H9 (cell line): ENCODE measurements at regions not wholly inside any gene's neighbourhood (a gene's known extent, or its start where the extent isn't known, plus 50 kb on each side); places are given as distances from the start of the nearest gene placed in this dataset.

Experiments used
- DNase-seq: peaks from one replicate; pipeline ENCODE4 v3.0.0-alpha.2; 2017
- H2AFZ ChIP-seq: one replicate; pipeline ENCODE4 v1.6.1; 2013; ENCODE audit warnings: mild to moderate bottlenecking, low read length, control low read depth, moderate library complexity
- H2AK5ac ChIP-seq: 2 replicates; pipeline ENCODE4 v1.6.1; 2013; ENCODE audit warnings: low read length, control low read depth, mixed read lengths; ENCODE audit not compliant: insufficient read length
- H2BK120ac ChIP-seq: one replicate; pipeline ENCODE4 v1.6.1; 2013; ENCODE audit warnings: low read depth, mild to moderate bottlenecking, low read length, control low read depth, inconsistent platforms; ENCODE audit not compliant: poor library complexity, severe bottlenecking
- H2BK12ac ChIP-seq: 2 replicates; pipeline ENCODE4 v1.6.1; 2013; ENCODE audit warnings: low read length, control low read depth, mixed read lengths, low read depth; ENCODE audit not compliant: insufficient read length
- H2BK15ac ChIP-seq: 2 replicates; pipeline ENCODE4 v1.6.1; 2013; ENCODE audit warnings: low read depth, low read length, control low read depth
- H2BK20ac ChIP-seq: one replicate; pipeline ENCODE4 v1.6.1; 2013; ENCODE audit warnings: low read depth, mild to moderate bottlenecking, low read length, control low read depth, inconsistent platforms; ENCODE audit not compliant: poor library complexity, severe bottlenecking
- H2BK5ac ChIP-seq: 2 replicates; pipeline ENCODE4 v1.6.1; 2013; ENCODE audit warnings: low read length, control low read depth, mixed read lengths; ENCODE audit not compliant: insufficient read length
- H3K14ac ChIP-seq: 2 replicates; pipeline ENCODE4 v1.6.1; 2013; ENCODE audit warnings: low read length, control low read depth; ENCODE audit not compliant: insufficient read depth
- H3K18ac ChIP-seq: 2 replicates; pipeline ENCODE4 v1.6.1; 2013; ENCODE audit warnings: low read depth, mild to moderate bottlenecking, mixed read lengths, low read length, control low read depth; ENCODE audit not compliant: insufficient read length
- H3K23ac ChIP-seq: 2 replicates; pipeline ENCODE4 v1.6.1; 2013; ENCODE audit warnings: low read length, control low read depth, mixed read lengths, low read depth; ENCODE audit not compliant: insufficient read length
- H3K23me2 ChIP-seq: 2 replicates; pipeline ENCODE4 v1.6.1; 2013; ENCODE audit warnings: low read depth, mild to moderate bottlenecking, mixed read lengths, low read length, control low read depth; ENCODE audit not compliant: insufficient read length, poor library complexity, severe bottlenecking
- H3K27ac ChIP-seq: 2 replicates; pipeline ENCODE4 v1.5.1; 2013; ENCODE audit warnings: low read length, control low read depth, mixed read lengths, low read depth; ENCODE audit not compliant: insufficient read length
- H3K27me3 ChIP-seq: 2 replicates; pipeline ENCODE4 v1.6.1; 2013; ENCODE audit warnings: low read length, control low read depth, inconsistent platforms; ENCODE audit not compliant: insufficient read depth
- H3K4ac ChIP-seq: 2 replicates; pipeline ENCODE4 v1.6.1; 2013; ENCODE audit warnings: low read depth, mild to moderate bottlenecking, control low read depth, inconsistent platforms, low read length, moderate library complexity
- H3K4me1 ChIP-seq: 2 replicates; pipeline ENCODE4 v1.6.1; 2013; ENCODE audit warnings: low read length, control low read depth, inconsistent platforms; ENCODE audit not compliant: insufficient read depth
- H3K4me2 ChIP-seq: 2 replicates; pipeline ENCODE4 v1.6.1; 2013; ENCODE audit warnings: low read length, control low read depth, mixed read lengths; ENCODE audit not compliant: insufficient read length, insufficient read depth
- H3K56ac ChIP-seq: 2 replicates; pipeline ENCODE4 v1.6.1; 2013; ENCODE audit warnings: low read depth, mild to moderate bottlenecking, mixed read lengths, low read length, control low read depth; ENCODE audit not compliant: insufficient read length
- H3K79me1 ChIP-seq: 2 replicates; pipeline ENCODE4 v1.6.1; 2013; ENCODE audit warnings: low read depth, mild to moderate bottlenecking, moderate library complexity, low read length, control low read depth, inconsistent platforms; ENCODE audit not compliant: insufficient read depth, poor library complexity, severe bottlenecking
- H3K79me2 ChIP-seq: 2 replicates; pipeline ENCODE4 v1.6.1; 2013; ENCODE audit warnings: low read length, control low read depth, inconsistent platforms; ENCODE audit not compliant: insufficient read depth
- H3K9ac ChIP-seq: 2 replicates; pipeline ENCODE4 v1.6.1; 2013; ENCODE audit warnings: low read length, control low read depth, mixed read lengths; ENCODE audit not compliant: insufficient read length; ENCODE audit errors: extremely low read depth
- H3K9me3 ChIP-seq: one replicate; pipeline ENCODE4 v1.6.1; 2013; ENCODE audit warnings: low read depth, low read length, inconsistent platforms; ENCODE audit not compliant: control insufficient read depth
- H3T11ph ChIP-seq: one replicate; pipeline ENCODE4 v1.6.1; 2013; ENCODE audit warnings: mild to moderate bottlenecking, low read length, control low read depth, inconsistent platforms
- H4K20me1 ChIP-seq: one replicate; pipeline ENCODE4 v1.6.1; 2013; ENCODE audit not compliant: control insufficient read depth, insufficient read length, insufficient read depth
- H4K5ac ChIP-seq: 2 replicates; pipeline ENCODE4 v1.6.1; 2013; ENCODE audit warnings: low read depth, mild to moderate bottlenecking, mixed read lengths, low read length, control low read depth; ENCODE audit not compliant: insufficient read length
- H4K8ac ChIP-seq: replicated peaks from 2 replicates; pipeline ENCODE4 v1.6.1; 2013; ENCODE audit warnings: low read length, control low read depth, mixed read lengths, low read depth; ENCODE audit not compliant: insufficient read length
- H4K91ac ChIP-seq: 2 replicates; pipeline ENCODE4 v1.6.1; 2013; ENCODE audit warnings: low read depth, mild to moderate bottlenecking, moderate library complexity, mixed read lengths, low read length, control low read depth; ENCODE audit not compliant: insufficient read length
- H3K27ac Mint-ChIP-seq, 3 experiments: 2 replicates in 2 of 3; 3 replicates in 1 of 3; pipeline ENCODE4 v1.8.0; 2020 to 2021; ENCODE audit warnings: mixed read lengths in 3 of 3, mild to moderate bottlenecking in 1 of 3, moderate library complexity in 1 of 3
- H3K27me3 Mint-ChIP-seq: 2 replicates; pipeline ENCODE4 v1.8.0; 2021; ENCODE audit warnings: low read depth, mild to moderate bottlenecking, moderate library complexity, mixed read lengths
- H3K36me3 Mint-ChIP-seq, 3 experiments: 2 replicates in 2 of 3; 3 replicates in 1 of 3; pipeline ENCODE4 v1.8.0; 2020 to 2021; ENCODE audit warnings: low read depth in 3 of 3, mixed read lengths in 3 of 3; ENCODE audit not compliant: insufficient read depth in 1 of 3
- H3K4me1 Mint-ChIP-seq, 2 experiments: 2 replicates each; pipeline ENCODE4 v1.8.0; 2020; ENCODE audit warnings: mixed read lengths in 2 of 2
- H3K4me3 Mint-ChIP-seq, 2 experiments: 2 replicates in 1 of 2; 3 replicates in 1 of 2; pipeline ENCODE4 v1.8.0; 2020 to 2021; ENCODE audit warnings: mild to moderate bottlenecking in 2 of 2, mixed read lengths in 2 of 2, moderate library complexity in 1 of 2
- H3K9me3 Mint-ChIP-seq, 2 experiments: 2 replicates in 1 of 2; 3 replicates in 1 of 2; pipeline ENCODE4 v1.8.0; 2020; ENCODE audit warnings: mild to moderate bottlenecking in 2 of 2, mixed read lengths in 2 of 2, moderate library complexity in 1 of 2
- WGBS: extraction: QIAGEN DNeasy Blood & Tissue Kit; methylation state at CpG from one replicate; pipeline ENCODE4 v1.1.7; 2013; ENCODE audit warnings: missing lambda C conversion rate, low lambda C conversion rate, mixed read lengths; ENCODE audit not compliant: insufficient read length; ENCODE audit errors: extremely low coverage; 5-methylcytosine and 5-hydroxymethylcytosine counted together
- TF ChIP-seq, protein P1 (sequence below): fragments of 200-600 bp; sonication (generic); conservative IDR thresholded peaks from 3 replicates; pipeline ENCODE4 v1.8.0; 2021; ENCODE audit warnings: antibody characterized with exemption, mild to moderate bottlenecking

DNA sequence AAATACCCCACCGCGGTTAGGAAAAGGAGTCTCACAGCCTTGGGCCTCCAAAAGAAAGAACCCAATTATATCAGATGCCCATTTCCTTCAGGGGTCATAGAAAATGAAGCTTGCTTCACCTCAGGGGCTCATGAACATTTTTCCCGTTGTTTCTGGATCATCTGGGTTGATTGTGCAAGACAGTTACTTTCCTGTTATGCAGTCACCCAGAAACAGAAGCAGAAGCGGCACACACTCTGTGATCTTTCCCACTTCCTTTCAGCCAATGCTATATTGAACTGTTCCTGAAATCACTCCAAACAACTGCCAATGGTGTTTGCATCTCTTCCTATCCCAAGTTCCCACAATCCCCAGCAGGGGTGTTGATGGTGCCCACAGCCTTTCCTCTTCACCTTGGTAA lies 295.6 kb upstream of the RASGRP1 start:
- Mint-ChIP-seq H3K4me3 (no peak overlapping the region), H3K9me3 (no peaks in the 10 kb centered on the region), H3K27ac (no peak overlapping the region), H3K36me3 (no peaks in the 10 kb centered on the region; a peak in 1 of 7 replicates), H3K4me1 (peaks cover 4 to 6% of the 10 kb centered on the region in 2 experiments; a peak in 2 of 4 replicates), H3K27me3 (no peaks in the 10 kb centered on the region; the same call in 1 of the 2 replicates)
- H2BK5ac ChIP-seq = no peak overlapping the region
- TF ChIP-seq, protein P1, sequence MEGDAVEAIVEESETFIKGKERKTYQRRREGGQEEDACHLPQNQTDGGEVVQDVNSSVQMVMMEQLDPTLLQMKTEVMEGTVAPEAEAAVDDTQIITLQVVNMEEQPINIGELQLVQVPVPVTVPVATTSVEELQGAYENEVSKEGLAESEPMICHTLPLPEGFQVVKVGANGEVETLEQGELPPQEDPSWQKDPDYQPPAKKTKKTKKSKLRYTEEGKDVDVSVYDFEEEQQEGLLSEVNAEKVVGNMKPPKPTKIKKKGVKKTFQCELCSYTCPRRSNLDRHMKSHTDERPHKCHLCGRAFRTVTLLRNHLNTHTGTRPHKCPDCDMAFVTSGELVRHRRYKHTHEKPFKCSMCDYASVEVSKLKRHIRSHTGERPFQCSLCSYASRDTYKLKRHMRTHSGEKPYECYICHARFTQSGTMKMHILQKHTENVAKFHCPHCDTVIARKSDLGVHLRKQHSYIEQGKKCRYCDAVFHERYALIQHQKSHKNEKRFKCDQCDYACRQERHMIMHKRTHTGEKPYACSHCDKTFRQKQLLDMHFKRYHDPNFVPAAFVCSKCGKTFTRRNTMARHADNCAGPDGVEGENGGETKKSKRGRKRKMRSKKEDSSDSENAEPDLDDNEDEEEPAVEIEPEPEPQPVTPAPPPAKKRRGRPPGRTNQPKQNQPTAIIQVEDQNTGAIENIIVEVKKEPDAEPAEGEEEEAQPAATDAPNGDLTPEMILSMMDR = no peak
- no peaks in the 10 kb centered on the region for H3K23me2 ChIP-seq
- H3K23ac ChIP-seq = no peak overlapping the region
- no peak overlapping the region for H3T11ph ChIP-seq
- no peak overlapping the region for H4K91ac ChIP-seq
- no peak overlapping the region for H2BK120ac ChIP-seq
- H3K14ac ChIP-seq = no peak overlapping the region
- H4K20me1 ChIP-seq = no peaks in the 10 kb centered on the region
- no peaks in the 10 kb centered on the region for H3K9me3 ChIP-seq
- H2BK12ac ChIP-seq = no peak overlapping the region
- WGBS = no CpG with 5 or more reads among the region's 4 CpGs
- H3K56ac ChIP-seq = no peak overlapping the region
- H3K27ac ChIP-seq = no peak overlapping the region
- no peaks in the 10 kb centered on the region for H3K79me1 ChIP-seq
- no peak overlapping the region for H2AK5ac ChIP-seq
- no peak overlapping the region for H3K4ac ChIP-seq
- no peak overlapping the region for H4K5ac ChIP-seq
- H3K4me2 ChIP-seq = no peak overlapping the region
- H3K9ac ChIP-seq = no peak overlapping the region
- no peak overlapping the region for H2BK20ac ChIP-seq
- no peak overlapping the region for H2AFZ ChIP-seq
- H3K18ac ChIP-seq = no peak overlapping the region
- H3K79me2 ChIP-seq = no peaks in the 10 kb centered on the region
- no peak for DNase-seq
- no peak overlapping the region for H2BK15ac ChIP-seq
- H3K4me1 ChIP-seq = no peaks in the 10 kb centered on the region
- no peaks in the 10 kb centered on the region for H3K27me3 ChIP-seq
- H4K8ac ChIP-seq = no peak overlapping the region
